Gastroesophageal sphincter (tissue), 4 donors: ENCODE measurements at regions not wholly inside any gene's neighbourhood (a gene's known extent, or its start where the extent isn't known, plus 50 kb on each side); places are given as distances from the start of the nearest gene placed in this dataset.

Experiments
- ATAC-seq: fragments of 150-250 bp; one replicate; pipeline ENCODE4 v1.9.1; 2016; ENCODE audit warnings: mild to moderate bottlenecking, moderate library complexity
- H3K27ac ChIP-seq, 4 donors: fragments of 200-600 bp; sonication (generic) in 3 of 4; 1 replicate in 3 of 4; 2 replicates in 1 of 4; pipeline ENCODE4 v1.5.1; 2016 to 2019
- H3K27me3 ChIP-seq: fragments of 200-600 bp; sonication (generic); one replicate; pipeline ENCODE4 v1.5.1; 2019
- H3K36me3 ChIP-seq, 2 donors: fragments of 200-600 bp; sonication (generic); one replicate each; pipeline ENCODE4 v1.5.1; 2019; ENCODE audit warnings: control low read depth in 1 of 2
- H3K4me1 ChIP-seq, 3 donors: fragments of 200-600 bp; sonication (generic); 1 replicate in 2 of 3; 2 replicates in 1 of 3; pipeline ENCODE4 v1.5.1; 2016 to 2019; ENCODE audit warnings: control low read depth in 2 of 3
- H3K4me3 ChIP-seq, 2 donors: fragments of 200-600 bp; sonication (generic); one replicate each; pipeline ENCODE4 v1.5.1; 2019; ENCODE audit warnings: mild to moderate bottlenecking in 1 of 2, moderate library complexity in 1 of 2
- H3K9me3 ChIP-seq, 3 donors: fragments of 200-600 bp; sonication (generic); one replicate each; pipeline ENCODE4 v1.5.1; 2017 to 2019; ENCODE audit warnings: control low read depth in 2 of 3
- CTCF ChIP-seq, 4 experiments: fragments of 200-600 bp in 2 of 4; fragments of 450-650 bp in 2 of 4; sonication (generic) in 1 of 4; IDR thresholded peaks; one replicate each; pipeline ENCODE4 v1.5.1; 2017 to 2019; ENCODE audit warnings: antibody characterized with exemption in 4 of 4, mild to moderate bottlenecking in 2 of 4, moderate library complexity in 2 of 4
- EP300 ChIP-seq: sonication (generic); formaldehyde crosslinking; IDR thresholded peaks from one replicate; pipeline ENCODE4 v1.6.1; 2017; ENCODE audit warnings: antibody characterized with exemption, mild to moderate bottlenecking
- POLR2A ChIP-seq, 2 donors: fragments of 450-650 bp; IDR thresholded peaks; one replicate each; pipeline ENCODE4 v1.6.1; 2017; ENCODE audit warnings: antibody characterized with exemption in 2 of 2, mild to moderate bottlenecking in 2 of 2, moderate library complexity in 1 of 2
- POLR2AphosphoS5 ChIP-seq: sonication (generic); formaldehyde crosslinking; IDR thresholded peaks from one replicate; pipeline ENCODE4 v1.6.1; 2017; ENCODE audit warnings: antibody characterized with exemption
- WGBS, 2 donors: methylation state at CpG; one replicate each; pipeline ENCODE4 v1.1.5; 2018; ENCODE audit warnings: low coverage in 1 of 2; 5-methylcytosine and 5-hydroxymethylcytosine counted together

GRCh38 chr7:115749924-115750323, 280.6 kb downstream of the TFEC start:
- Histone ChIP-seq H3K4me1 (peaks cover 0 to 5% (median 0%) of the 10 kb centered on the region in 3 donors), H3K27me3 (no peaks in the 10 kb centered on the region), H3K27ac (no peak overlapping the region), H3K4me3 (no peak overlapping the region), H3K9me3 (no peaks in the 10 kb centered on the region), H3K36me3 (no peaks in the 10 kb centered on the region)
- TF ChIP-seq POLR2A (IDR thresholded peaks at IDR 0.05) (no peak), EP300 (no peak), CTCF (IDR thresholded peaks at IDR 0.05) (no peak), POLR2AphosphoS5 (no peak)
- 51 to 59% methylated on average over 6 of the region's 6 CpGs for WGBS, 2 donors
- ATAC-seq: no peak

- 54 to 71% methylated on average over 5 of the region's 5 CpGs for WGBS, 2 donors
- H3K4me3 ChIP-seq: no peak overlapping the region
- peaks cover 0 to 5% (median 0%) of the 10 kb centered on the region in 3 donors for H3K4me1 ChIP-seq
- ATAC-seq: no peak
- no peaks in the 10 kb centered on the region for H3K36me3 ChIP-seq
- TF ChIP-seq POLR2AphosphoS5: no peak
- TF ChIP-seq POLR2A (IDR thresholded peaks at IDR 0.05): no peak
- no peak for TF ChIP-seq EP300
- no peak for TF ChIP-seq CTCF (IDR thresholded peaks at IDR 0.05)
- H3K27ac ChIP-seq: no peak overlapping the region
- no peaks in the 10 kb centered on the region for H3K9me3 ChIP-seq
- H3K27me3 ChIP-seq: no peaks in the 10 kb centered on the region
These were observed 282.3 kb downstream of the TFEC start for GRCh38 chr7:115748123-115748738.

- no peaks in the 10 kb centered on the region for H3K27me3 ChIP-seq
- no peaks in the 10 kb centered on the region for H3K36me3 ChIP-seq
- peak overlapping the region in 1 of 4 donors; percentile 36 for H3K27ac ChIP-seq
- H3K4me3 ChIP-seq: no peak overlapping the region
- 24 to 47% methylated on average over 4 of the region's 4 CpGs for WGBS, 2 donors
- TF ChIP-seq CTCF (IDR thresholded peaks at IDR 0.05) (no peak), EP300 (no peak), POLR2A (IDR thresholded peaks at IDR 0.05) (no peak), POLR2AphosphoS5 (no peak)
- no peak for ATAC-seq
- peaks cover 0 to 5% (median 0%) of the 10 kb centered on the region in 3 donors for H3K4me1 ChIP-seq
- no peaks in the 10 kb centered on the region for H3K9me3 ChIP-seq
These were observed 283.4 kb downstream of the TFEC start for GRCh38 chr7:115747174-115747573.

GRCh38 chr7:115740043-115740442, 290.5 kb downstream of the TFEC start:
- no peak overlapping the region for H3K27ac ChIP-seq
- TF ChIP-seq POLR2A (IDR thresholded peaks at IDR 0.05) (no peak), CTCF (IDR thresholded peaks at IDR 0.05) (no peak)
- no peaks in the 10 kb centered on the region for H3K4me1 ChIP-seq
- no peak overlapping the region for H3K4me3 ChIP-seq
- ATAC-seq: no peak
- no peaks in the 10 kb centered on the region for H3K9me3 ChIP-seq
- H3K36me3 ChIP-seq: no peaks in the 10 kb centered on the region
- no peaks in the 10 kb centered on the region for H3K27me3 ChIP-seq

GRCh38 chr7:115734641-115735040, 295.9 kb downstream of the TFEC start:
- H3K36me3 ChIP-seq: no peaks in the 10 kb centered on the region
- no peak for ATAC-seq
- 87 to 92% methylated on average over 2 to 3 of the region's 3 CpGs for WGBS, 2 donors
- H3K4me3 ChIP-seq: no peak overlapping the region
- H3K9me3 ChIP-seq: no peaks in the 10 kb centered on the region
- no peaks in the 10 kb centered on the region for H3K27me3 ChIP-seq
- TF ChIP-seq POLR2A (IDR thresholded peaks at IDR 0.05) (no peak), POLR2AphosphoS5 (no peak), EP300 (no peak), CTCF (IDR thresholded peaks at IDR 0.05) (no peak)
- H3K4me1 ChIP-seq: no peaks in the 10 kb centered on the region
- H3K27ac ChIP-seq: no peak overlapping the region
